Natural killer cell (primary cell): ENCODE measurements at regions not wholly inside any gene's neighbourhood (a gene's known extent, or its start where the extent isn't known, plus 50 kb on each side); places are given as distances from the start of the nearest gene placed in this dataset.

Experiments
- ATAC-seq, 3 donors: fragments of 150-1000 bp in 2 of 3; fragments of 200-7000 bp in 1 of 3; cut with Tn5 transposase; 1 replicate in 1 of 3; 2 replicates in 2 of 3; pipeline ENCODE4 v1.10.0; 2021; ENCODE audit warnings: mild to moderate bottlenecking in 2 of 3, moderate library complexity in 2 of 3
- DNase-seq, 2 donors: peaks; one replicate each; pipeline versions ENCODE4 v3.0.0 to v3.0.0-alpha.2; 2013 to 2021; ENCODE audit warnings: mixed read lengths in 1 of 2
- H3K27ac ChIP-seq: one replicate; pipeline ENCODE4 v1.5.1; 2013; ENCODE audit warnings: mild to moderate bottlenecking, low read length
- H3K27me3 ChIP-seq: one replicate; pipeline ENCODE4 v1.6.1; 2013; ENCODE audit warnings: low read length; ENCODE audit not compliant: control insufficient read depth, insufficient read depth
- H3K36me3 ChIP-seq: one replicate; pipeline ENCODE4 v1.6.1; 2013; ENCODE audit warnings: low read length; ENCODE audit not compliant: control insufficient read depth, insufficient read depth
- H3K4me1 ChIP-seq: one replicate; pipeline ENCODE4 v1.6.1; 2013; ENCODE audit warnings: low read length; ENCODE audit not compliant: control insufficient read depth, insufficient read depth
- H3K4me3 ChIP-seq: one replicate; pipeline ENCODE4 v1.5.1; 2013; ENCODE audit warnings: low read length
- H3K9me3 ChIP-seq: one replicate; pipeline ENCODE4 v1.6.1; 2013; ENCODE audit warnings: low read length; ENCODE audit not compliant: control insufficient read depth, insufficient read depth
- H3K27ac Mint-ChIP-seq, 2 donors: one replicate each; pipeline ENCODE4 v1.8.0; 2022; ENCODE audit warnings: mild to moderate bottlenecking in 2 of 2, mixed read lengths in 2 of 2, moderate library complexity in 1 of 2
- H3K27me3 Mint-ChIP-seq, 2 donors: one replicate each; pipeline ENCODE4 v1.8.0; 2022; ENCODE audit warnings: low read depth in 2 of 2, mixed read lengths in 2 of 2
- H3K36me3 Mint-ChIP-seq: one replicate; pipeline ENCODE4 v1.8.0; 2022; ENCODE audit warnings: mixed read lengths
- H3K4me1 Mint-ChIP-seq, 2 donors: one replicate each; pipeline ENCODE4 v1.8.0; 2022; ENCODE audit warnings: mixed read lengths in 2 of 2
- H3K4me3 Mint-ChIP-seq: one replicate; pipeline ENCODE4 v1.8.0; 2022; ENCODE audit warnings: mild to moderate bottlenecking, moderate library complexity, mixed read lengths
- H3K9me3 Mint-ChIP-seq, 2 donors: one replicate each; pipeline ENCODE4 v1.8.0; 2022; ENCODE audit warnings: mixed read lengths in 2 of 2
- CTCF ChIP-seq: fragments of 200-600 bp; IDR thresholded peaks from one replicate; pipeline ENCODE4 v1.8.0; 2022; ENCODE audit warnings: antibody characterized with exemption
- WGBS: methylation state at CpG from one replicate; pipeline ENCODE4 v1.1.7; 2013; ENCODE audit warnings: missing lambda C conversion rate; ENCODE audit not compliant: insufficient coverage; 5-methylcytosine and 5-hydroxymethylcytosine counted together
- intact Hi-C: fragments of 100-400 bp; cut with micrococcal nuclease; formaldehyde crosslinking; loops from one replicate; pipeline ENCODE4 v1.14.2; 2022

GRCh38 chr20:54869765-54870164 lies 394.4 kb downstream of the DOK5 start:
- H3K4me3 ChIP-seq = no peak overlapping the region
- Mint-ChIP-seq H3K4me3 (no peak overlapping the region), H3K36me3 (no peaks in the 10 kb centered on the region), H3K9me3 (peaks cover 5 to 11% of the 10 kb centered on the region in 2 donors), H3K4me1 (no peaks in the 10 kb centered on the region), H3K27ac (no peak overlapping the region), H3K27me3 (no peaks in the 10 kb centered on the region)
- intact Hi-C loops = no loop called here
- H3K27me3 ChIP-seq = no peaks in the 10 kb centered on the region
- ATAC-seq = no peak
- no peak for TF ChIP-seq CTCF
- DNase-seq = no peak
- no peak overlapping the region for H3K27ac ChIP-seq
- no peaks in the 10 kb centered on the region for H3K9me3 ChIP-seq
- H3K36me3 ChIP-seq = no peaks in the 10 kb centered on the region
- no peaks in the 10 kb centered on the region for H3K4me1 ChIP-seq
- WGBS = 83% methylated on average over 2 of the region's 3 CpGs

- Mint-ChIP-seq H3K27ac (no peak overlapping the region), H3K9me3 (peaks cover 7 to 14% of the 10 kb centered on the region in 2 donors), H3K27me3 (no peaks in the 10 kb centered on the region), H3K36me3 (no peaks in the 10 kb centered on the region), H3K4me3 (no peak overlapping the region), H3K4me1 (no peaks in the 10 kb centered on the region)
- Histone ChIP-seq H3K4me3 (no peak overlapping the region), H3K27ac (no peak overlapping the region), H3K27me3 (no peaks in the 10 kb centered on the region), H3K9me3 (no peaks in the 10 kb centered on the region), H3K4me1 (no peaks in the 10 kb centered on the region), H3K36me3 (no peaks in the 10 kb centered on the region)
- DNase-seq (no peak), ATAC-seq (no peak)
- no peak for TF ChIP-seq CTCF
- WGBS = 84% methylated on average over 2 of the region's 4 CpGs
- intact Hi-C loops = no loop called here
These were observed 389.9 kb downstream of the DOK5 start for GRCh38 chr20:54865273-54865672.

GRCh38 chr20:54860716-54861115 lies 385.3 kb downstream of the DOK5 start:
- Histone ChIP-seq H3K27ac (no peak overlapping the region), H3K4me1 (no peaks in the 10 kb centered on the region), H3K36me3 (no peaks in the 10 kb centered on the region), H3K4me3 (no peak overlapping the region), H3K27me3 (no peaks in the 10 kb centered on the region), H3K9me3 (no peaks in the 10 kb centered on the region)
- ATAC-seq (no peak), DNase-seq (no peak)
- TF ChIP-seq CTCF = no peak
- 47% methylated on average over 1 of the region's 4 CpGs for WGBS
- intact Hi-C loops = no loop called here
- no peaks in the 10 kb centered on the region for H3K4me1 Mint-ChIP-seq
- H3K9me3 Mint-ChIP-seq = peaks cover 7 to 13% of the 10 kb centered on the region in 2 donors
- H3K27ac Mint-ChIP-seq = no peak overlapping the region
- no peak overlapping the region for H3K4me3 Mint-ChIP-seq
- H3K36me3 Mint-ChIP-seq = no peaks in the 10 kb centered on the region
- H3K27me3 Mint-ChIP-seq = no peaks in the 10 kb centered on the region

GRCh38 chr20:54856202-54856601 lies 380.8 kb downstream of the DOK5 start:
- Mint-ChIP-seq H3K4me1 (no peaks in the 10 kb centered on the region), H3K36me3 (no peaks in the 10 kb centered on the region), H3K27me3 (no peaks in the 10 kb centered on the region), H3K9me3 (peaks cover 4 to 12% of the 10 kb centered on the region in 2 donors), H3K27ac (no peak overlapping the region), H3K4me3 (no peak overlapping the region)
- Histone ChIP-seq H3K9me3 (no peaks in the 10 kb centered on the region), H3K27ac (no peak overlapping the region), H3K4me1 (no peaks in the 10 kb centered on the region), H3K36me3 (no peaks in the 10 kb centered on the region), H3K4me3 (no peak overlapping the region), H3K27me3 (no peaks in the 10 kb centered on the region)
- DNase-seq (no peak), ATAC-seq (no peak)
- intact Hi-C loops = no loop called here
- no CpG with 5 or more reads among the region's 2 CpGs for WGBS
- TF ChIP-seq CTCF = no peak
